Activated naive CD8-positive, alpha-beta T cell treated with anti-CD3 and anti-CD28 coated beads, Interleukin-2, amount 50 U/mL, for 16 hours (primary cell): ENCODE measurements at regions not wholly inside any gene's neighbourhood (a gene's known extent, or its start where the extent isn't known, plus 50 kb on each side); places are given as distances from the start of the nearest gene placed in this dataset.
"Not testable (repeated sequence)": the region's sequence is repeated elsewhere in the genome, so short reads cannot be mapped to it uniquely, and the experiment has no call there.

ENCODE experiments used
- DNase-seq: peaks from one replicate; pipeline ENCODE4 v3.0.0-alpha.2; 2020; ENCODE audit warnings: low read depth, low spot score

GRCh38 chr12:131473741-131474709, 236.9 kb upstream of the SFSWAP start:
- no peak for DNase-seq

- not testable (repeated sequence) for DNase-seq
These were observed 235.9 kb upstream of the SFSWAP start for GRCh38 chr12:131475012-131475411.

DNA sequence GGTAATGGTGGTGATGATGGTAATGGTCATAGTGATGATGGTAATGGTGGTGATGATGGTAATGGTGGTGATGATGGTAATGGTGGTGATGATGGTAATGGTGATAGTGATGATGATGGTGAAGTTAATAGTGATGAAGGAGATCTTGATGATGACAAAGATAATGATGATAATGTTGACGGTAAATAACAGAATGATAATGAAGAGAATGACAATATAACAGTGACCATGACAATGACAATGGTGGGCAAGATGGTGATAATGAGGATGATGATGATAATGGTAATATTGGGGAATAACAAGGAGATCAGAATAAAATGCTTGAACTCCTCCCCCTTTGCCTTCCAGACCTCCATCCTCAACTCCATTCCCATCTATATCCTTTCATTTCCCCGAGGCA, 233.3 kb upstream of the SFSWAP start:
- no peak for DNase-seq

DNA sequence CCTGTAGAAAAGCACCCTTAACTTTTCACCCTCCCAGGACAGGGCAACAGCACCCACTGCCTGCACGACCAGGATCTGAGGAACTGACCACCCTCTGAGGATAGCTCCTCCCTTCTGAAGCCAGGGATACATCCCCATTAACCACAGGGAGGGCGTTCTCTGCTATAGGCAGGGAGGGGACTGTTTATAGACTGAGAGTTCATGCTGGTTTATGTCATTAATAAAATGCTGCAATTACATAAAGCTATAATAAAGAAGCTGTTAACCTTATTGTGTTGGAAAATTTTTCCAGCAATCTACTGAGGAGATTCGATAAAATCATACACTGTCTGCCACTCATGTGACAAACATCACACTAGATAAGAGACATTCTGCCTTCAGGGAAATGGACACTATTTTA, 232.4 kb upstream of the SFSWAP start:
- DNase-seq: no peak

- no peak for DNase-seq
These were observed 228.7 kb upstream of the SFSWAP start for GRCh38 chr12:131482199-131482598.

DNA sequence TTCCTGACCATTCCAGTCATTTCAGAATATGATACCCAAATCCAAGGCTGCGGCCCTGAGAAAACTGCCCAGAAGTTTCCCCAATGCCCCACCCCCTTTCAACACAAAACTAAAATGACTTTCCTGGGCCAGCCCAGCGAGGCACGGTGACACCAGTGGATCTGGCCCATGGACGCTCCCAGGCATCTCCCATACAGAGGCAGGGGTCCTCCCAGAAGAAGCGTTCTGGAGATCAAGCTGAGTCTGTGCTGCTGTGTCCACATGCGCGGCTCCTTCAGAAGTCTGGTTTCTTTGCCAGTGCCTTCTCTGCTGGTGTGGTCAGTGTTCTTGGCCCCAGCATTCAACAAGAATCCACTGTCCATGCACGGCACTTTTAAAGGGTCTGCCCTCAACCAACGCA, 228.2 kb upstream of the SFSWAP start:
- no peak for DNase-seq

DNA sequence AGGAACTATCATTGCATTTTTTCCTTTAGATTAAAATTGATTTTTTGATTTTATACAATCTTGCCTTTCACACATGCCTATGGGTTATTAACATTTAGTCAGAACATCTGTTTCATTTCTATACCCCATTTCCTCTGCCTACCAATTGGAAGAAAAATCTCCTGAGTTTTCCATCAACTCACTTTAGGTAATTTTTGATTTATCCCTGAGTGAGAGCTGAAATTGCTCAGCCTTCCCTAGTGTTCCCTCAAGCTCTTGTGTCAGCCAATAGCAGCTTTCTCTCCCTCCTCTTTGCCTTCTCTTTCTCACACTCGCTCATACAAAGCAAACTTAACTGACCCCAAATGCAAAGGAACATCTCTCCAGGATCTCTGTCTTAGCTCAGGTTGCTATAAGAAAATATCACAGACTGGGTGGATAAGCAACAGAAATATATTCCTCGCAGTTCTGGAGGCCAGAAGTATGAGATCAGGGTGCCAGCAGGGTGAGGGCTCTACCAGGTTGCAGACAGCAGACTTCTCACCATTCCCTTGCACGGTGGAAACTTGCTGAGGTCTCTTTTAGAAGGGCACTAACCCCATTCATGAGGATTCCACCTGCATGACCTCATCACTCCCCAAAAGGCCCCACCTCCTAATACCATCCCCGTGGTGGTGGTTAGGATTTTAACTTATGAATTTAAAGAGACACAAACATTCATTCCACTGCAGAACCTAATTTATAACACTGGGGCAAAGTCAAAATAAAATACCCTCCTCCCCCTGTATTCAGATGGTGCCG, 224.2 kb upstream of the SFSWAP start:
- DNase-seq: no peak

GRCh38 chr12:131487388-131488124, 223.3 kb upstream of the SFSWAP start:
- DNase-seq: no peak

DNA sequence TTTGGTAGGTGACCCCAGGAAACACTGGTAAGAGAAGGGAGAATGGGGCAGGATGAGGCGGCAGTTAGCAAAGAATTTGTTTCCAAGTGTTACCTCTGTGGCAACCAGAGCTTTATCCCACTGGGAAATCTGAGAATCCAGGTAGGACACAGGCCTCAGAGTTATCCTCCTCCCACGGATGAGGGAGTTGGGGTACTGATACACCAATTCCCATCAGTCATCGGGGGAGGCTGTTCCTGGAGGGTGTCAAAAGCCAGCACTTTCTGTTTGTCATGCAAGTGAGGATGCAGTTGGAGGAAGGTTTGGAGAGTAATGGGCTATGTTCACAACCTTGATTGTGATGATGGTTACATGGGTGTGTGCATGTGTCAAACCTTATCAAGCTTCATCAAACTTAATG, 221.2 kb upstream of the SFSWAP start:
- DNase-seq: no peak

GRCh38 chr12:131491155-131491554, 219.7 kb upstream of the SFSWAP start:
- no peak for DNase-seq

DNA sequence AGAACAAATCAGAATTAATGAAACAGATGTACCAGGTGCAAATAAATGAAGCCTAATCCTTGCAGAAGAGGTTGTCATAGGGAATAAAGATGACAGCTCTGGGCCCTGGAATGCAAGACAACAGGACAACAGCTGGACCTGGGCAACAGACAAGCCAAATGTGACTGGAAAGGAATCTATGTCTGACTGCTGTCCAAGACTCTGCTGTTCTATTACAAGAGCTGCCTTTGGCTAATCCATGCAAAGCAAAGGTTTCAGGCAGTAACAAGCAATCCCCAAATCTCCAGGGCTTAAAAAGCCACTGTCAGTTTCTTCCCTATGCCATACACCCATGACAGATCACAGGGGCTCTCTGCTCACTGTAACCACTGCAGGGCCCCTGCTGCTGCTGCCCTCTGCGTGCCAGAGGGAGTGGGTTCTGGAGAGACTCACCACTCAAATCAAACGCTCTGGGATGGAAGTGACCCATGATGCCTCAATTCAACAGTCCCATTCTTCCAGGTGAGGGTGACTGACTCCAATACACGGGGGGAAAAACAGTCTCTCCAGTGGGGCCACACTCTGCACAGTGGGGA, 218.9 kb upstream of the SFSWAP start:
- DNase-seq: no peak

GRCh38 chr12:131493068-131493826, 217.6 kb upstream of the SFSWAP start:
- no peak for DNase-seq

DNA sequence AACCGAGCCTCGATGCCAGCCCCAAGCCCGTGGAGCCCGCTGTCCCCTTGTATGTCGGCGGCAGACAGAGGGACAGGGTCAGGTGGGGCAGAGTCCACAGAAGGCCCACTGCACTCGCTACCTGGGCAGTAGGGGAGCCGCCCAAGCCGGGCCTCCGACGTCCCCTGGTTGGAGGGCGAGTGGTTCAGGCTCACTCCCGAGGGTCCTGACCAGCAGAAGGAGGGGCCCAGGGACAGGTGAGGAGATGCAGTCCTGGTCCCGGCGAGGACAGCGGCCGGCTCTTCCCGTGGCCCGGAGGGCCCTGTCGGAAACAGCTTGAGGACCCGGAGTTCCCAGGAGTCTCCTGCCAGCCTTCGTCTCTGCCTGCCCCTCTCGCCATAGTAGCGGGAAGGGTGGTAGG, 216.7 kb upstream of the SFSWAP start:
- DNase-seq: no peak

GRCh38 chr12:131494741-131495524, 216.0 kb upstream of the SFSWAP start:
- DNase-seq: no peak

GRCh38 chr12:131497966-131498365, 212.9 kb upstream of the SFSWAP start:
- DNase-seq: no peak

- DNase-seq: no peak
These were observed 211.6 kb upstream of the SFSWAP start for GRCh38 chr12:131499160-131499863.

- no peak for DNase-seq
These were observed 211.1 kb upstream of the SFSWAP start for GRCh38 chr12:131499864-131500190.

- no peak for DNase-seq
These were observed 210.3 kb upstream of the SFSWAP start for GRCh38 chr12:131500564-131500963.

DNA sequence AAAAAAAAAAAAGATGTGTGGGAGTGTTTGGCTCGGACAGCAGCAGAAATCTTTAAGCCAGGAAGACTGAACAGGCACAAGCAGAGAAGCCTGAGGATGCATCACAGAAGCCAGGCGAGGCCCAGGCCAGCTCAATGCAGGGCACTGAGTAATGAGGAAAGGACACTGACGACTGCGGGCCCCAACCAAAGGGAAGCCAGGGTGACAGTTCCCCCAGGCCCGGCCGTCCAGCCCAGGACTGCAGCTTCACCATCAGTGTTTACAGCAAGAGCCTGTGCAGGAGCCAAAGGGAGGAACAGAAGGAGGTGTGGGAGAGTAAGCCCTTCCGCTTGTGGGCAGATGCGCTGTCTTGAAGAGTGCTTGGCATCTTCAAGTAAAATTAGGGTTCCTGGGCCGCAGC, 205.3 kb upstream of the SFSWAP start:
- no peak for DNase-seq

DNA sequence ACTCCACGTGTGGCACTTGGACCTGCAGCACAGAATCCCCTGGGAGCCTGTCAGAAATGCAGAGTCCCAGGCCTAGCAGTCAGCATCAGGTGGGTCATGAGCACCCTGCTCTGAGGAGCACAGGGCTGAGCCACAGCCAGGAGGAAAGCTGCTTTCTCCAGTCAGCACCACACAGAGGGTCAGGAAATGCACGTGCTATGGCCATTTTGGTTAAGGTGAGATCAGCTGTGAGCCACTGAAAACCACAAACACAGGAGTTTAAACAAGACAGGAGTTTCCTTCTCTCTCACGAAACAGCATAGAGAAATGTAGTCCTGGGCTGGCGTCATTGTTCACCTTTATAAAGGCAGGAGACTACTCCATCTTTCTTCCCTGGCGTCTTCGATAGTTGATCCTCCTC, 204.5 kb upstream of the SFSWAP start:
- no peak for DNase-seq
